Activated naive CD4-positive, alpha-beta T cell treated with anti-CD3 and anti-CD28 coated beads, Interleukin-2, amount 50 U/mL, for 24 hours (primary cell): ENCODE measurements at regions not wholly inside any gene's neighbourhood (a gene's known extent, or its start where the extent isn't known, plus 50 kb on each side); places are given as distances from the start of the nearest gene placed in this dataset.
"Not testable (repeated sequence)": the region's sequence is repeated elsewhere in the genome, so short reads cannot be mapped to it uniquely, and the experiment has no call there.

Source experiments
- H3K27ac Mint-ChIP-seq: one replicate; pipeline ENCODE4 v1.8.0; 2021; ENCODE audit warnings: mild to moderate bottlenecking, mixed read lengths
- H3K27me3 Mint-ChIP-seq: one replicate; pipeline ENCODE4 v1.8.0; 2021; ENCODE audit warnings: mixed read lengths
- H3K36me3 Mint-ChIP-seq: one replicate; pipeline ENCODE4 v1.8.0; 2021; ENCODE audit warnings: mixed read lengths
- H3K4me1 Mint-ChIP-seq: one replicate; pipeline ENCODE4 v1.8.0; 2021; ENCODE audit warnings: mixed read lengths
- H3K4me3 Mint-ChIP-seq: one replicate; pipeline ENCODE4 v1.8.0; 2021; ENCODE audit warnings: mild to moderate bottlenecking, mixed read lengths
- H3K9me3 Mint-ChIP-seq: one replicate; pipeline ENCODE4 v1.8.0; 2021; ENCODE audit warnings: mixed read lengths

DNA sequence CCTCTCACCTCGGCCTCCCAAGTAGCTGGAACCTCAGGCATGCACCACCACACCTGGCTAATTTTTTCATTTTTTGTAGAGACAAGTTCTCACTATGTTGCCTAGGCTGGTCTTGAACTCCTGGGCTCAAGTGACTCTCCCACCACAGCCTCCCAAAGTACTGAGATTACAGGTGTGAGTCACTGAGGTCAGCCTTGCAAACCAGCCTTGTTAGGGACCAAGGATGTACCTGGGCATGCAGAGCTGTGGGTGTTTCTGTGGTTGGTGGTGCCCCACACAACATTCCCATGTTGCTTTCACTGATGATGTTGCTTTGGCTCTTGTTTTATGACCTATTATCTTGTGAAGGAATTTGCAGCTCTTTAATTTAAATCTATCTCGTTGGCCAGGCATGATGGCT, 54.8 kb downstream of the OTUD1 start:
- Mint-ChIP-seq H3K27ac (no peak overlapping the region), H3K9me3 (no peaks in the 10 kb centered on the region), H3K36me3 (no peaks in the 10 kb centered on the region)

DNA sequence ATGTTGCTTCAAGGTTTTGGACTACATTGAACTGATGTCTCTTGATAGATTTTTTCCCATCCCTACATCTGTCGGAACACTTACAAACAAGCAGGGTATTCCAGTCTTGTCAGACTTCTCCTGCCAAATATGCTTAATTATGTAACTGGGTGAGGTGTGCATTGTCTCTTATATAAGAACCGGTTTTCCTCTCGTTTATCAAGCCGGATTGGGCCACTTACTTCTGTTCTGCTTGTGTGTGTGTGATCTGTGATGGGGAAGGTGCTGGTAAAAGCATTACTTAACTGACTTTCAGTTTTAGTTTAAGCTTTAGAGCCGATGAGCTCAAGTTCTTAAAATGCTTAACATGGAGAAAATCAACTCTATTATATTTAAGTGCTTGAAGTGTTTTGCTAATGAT, 57.9 kb downstream of the OTUD1 start:
- Mint-ChIP-seq H3K9me3 (no peaks in the 10 kb centered on the region), H3K4me1 (no peaks in the 10 kb centered on the region), H3K27ac (no peak overlapping the region), H3K4me3 (no peak overlapping the region), H3K27me3 (peaks cover 2% of the 10 kb centered on the region), H3K36me3 (no peaks in the 10 kb centered on the region)

More for the DNA sequence above, 54.8 kb downstream of the OTUD1 start:
- Mint-ChIP-seq H3K4me1 (peaks cover 13% of the 10 kb centered on the region), H3K27me3 (peaks cover 2% of the 10 kb centered on the region), H3K4me3 (no peak overlapping the region)

DNA sequence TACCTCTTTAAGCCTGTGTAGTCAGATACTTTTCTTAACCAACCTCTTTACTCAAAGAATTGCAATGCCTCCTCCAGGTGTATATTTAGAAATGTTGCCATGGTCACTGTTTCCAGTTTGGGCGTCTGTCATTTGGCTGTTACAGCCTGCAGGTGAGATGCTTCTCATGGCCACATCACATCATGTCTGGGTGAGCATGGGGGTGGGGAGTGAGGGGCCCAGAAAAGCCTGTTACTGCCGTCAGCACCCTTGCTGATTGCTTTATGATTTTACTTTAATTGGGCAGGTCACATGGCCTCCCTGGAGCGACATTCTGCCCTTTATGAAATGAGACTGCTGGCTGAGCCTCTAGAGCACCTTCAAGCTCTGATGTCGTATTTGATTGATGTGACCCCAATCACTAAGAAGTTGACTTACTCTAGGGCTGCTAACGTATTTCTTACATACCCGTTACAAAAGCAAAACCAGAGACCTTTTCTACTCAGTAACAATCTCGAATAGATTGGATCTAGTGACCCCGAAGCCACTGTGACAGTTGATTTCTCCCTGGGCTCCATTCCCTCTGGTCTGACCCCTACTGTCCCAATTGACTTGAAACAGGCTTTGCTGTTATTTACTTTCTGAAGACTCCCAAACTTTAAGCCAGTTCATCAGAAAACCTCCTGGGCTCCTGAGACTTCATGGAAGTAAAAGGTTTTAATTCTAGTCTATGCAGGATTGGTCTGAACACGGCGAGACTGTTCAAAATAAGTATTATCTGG, 60.7 kb downstream of the OTUD1 start:
- H3K9me3 Mint-ChIP-seq, result no peaks in the 10 kb centered on the region
- no peaks in the 10 kb centered on the region for H3K4me1 Mint-ChIP-seq
- no peak overlapping the region for H3K27ac Mint-ChIP-seq
- no peak overlapping the region for H3K4me3 Mint-ChIP-seq
- H3K27me3 Mint-ChIP-seq, result no peaks in the 10 kb centered on the region
- H3K36me3 Mint-ChIP-seq, result no peaks in the 10 kb centered on the region

DNA sequence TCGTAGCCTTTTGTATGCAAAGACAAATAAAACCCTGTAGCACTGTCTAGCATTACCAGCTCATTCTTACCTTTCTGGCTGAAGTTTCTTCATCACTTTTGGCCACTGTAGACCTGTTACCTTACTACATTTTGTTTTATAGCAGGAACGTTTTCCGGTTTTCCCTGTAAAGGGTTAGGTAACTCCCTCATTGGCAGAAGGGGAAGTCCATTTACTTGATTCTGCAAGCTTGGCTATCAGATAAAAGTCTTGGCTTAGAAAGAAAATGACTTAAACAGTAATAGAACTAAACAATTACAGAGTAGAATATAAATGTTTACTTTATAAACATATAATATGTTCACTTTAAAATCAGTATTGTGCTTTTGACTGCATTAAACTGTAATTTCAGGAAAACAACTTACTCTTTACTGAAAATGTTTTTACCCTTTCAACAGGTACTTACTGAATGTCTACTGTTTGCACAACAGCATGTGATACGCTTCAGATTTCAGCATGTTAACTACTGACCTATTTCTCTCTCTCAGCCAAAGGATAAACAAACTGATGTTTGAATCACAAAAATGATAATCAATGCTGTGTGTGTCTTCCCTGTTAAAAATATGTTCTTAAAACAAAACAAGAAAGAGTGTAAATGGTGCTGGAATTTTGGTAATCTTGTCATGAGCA, 67.1 kb downstream of the OTUD1 start:
- H3K9me3 Mint-ChIP-seq, result no peaks in the 10 kb centered on the region
- no peaks in the 10 kb centered on the region for H3K4me1 Mint-ChIP-seq
- H3K27ac Mint-ChIP-seq, result no peak overlapping the region
- H3K4me3 Mint-ChIP-seq, result no peak overlapping the region
- H3K36me3 Mint-ChIP-seq, result no peaks in the 10 kb centered on the region
- H3K27me3 Mint-ChIP-seq, result peaks cover 1% of the 10 kb centered on the region

GRCh38 chr10:23512355-23513058, 73.6 kb downstream of the OTUD1 start:
- no peak overlapping the region for H3K27ac Mint-ChIP-seq
- peaks cover 7% of the 10 kb centered on the region for H3K27me3 Mint-ChIP-seq
- no peaks in the 10 kb centered on the region for H3K36me3 Mint-ChIP-seq

GRCh38 chr10:23513621-23514020, 74.7 kb downstream of the OTUD1 start:
- H3K27me3 Mint-ChIP-seq, H3K36me3 Mint-ChIP-seq, H3K4me3 Mint-ChIP-seq, H3K27ac Mint-ChIP-seq, H3K9me3 Mint-ChIP-seq: not testable (repeated sequence)
- H3K4me1 Mint-ChIP-seq, result peaks cover 17% of the 10 kb centered on the region

More at GRCh38 chr10:23512355-23513058, 73.6 kb downstream of the OTUD1 start:
- Mint-ChIP-seq H3K4me1 (peaks cover 15% of the 10 kb centered on the region), H3K4me3 (no peak overlapping the region), H3K9me3 (no peaks in the 10 kb centered on the region)

GRCh38 chr10:23514321-23514720, 75.4 kb downstream of the OTUD1 start:
- peaks cover 7% of the 10 kb centered on the region for H3K27me3 Mint-ChIP-seq
- H3K4me1 Mint-ChIP-seq, result peaks cover 17% of the 10 kb centered on the region
- H3K27ac Mint-ChIP-seq, result no peak overlapping the region
- H3K9me3 Mint-ChIP-seq, result no peaks in the 10 kb centered on the region
- H3K36me3 Mint-ChIP-seq, result no peaks in the 10 kb centered on the region
- H3K4me3 Mint-ChIP-seq, result no peak overlapping the region

GRCh38 chr10:23516530-23516929, 77.7 kb downstream of the OTUD1 start:
- Mint-ChIP-seq H3K9me3 (no peaks in the 10 kb centered on the region), H3K4me3 (no peak overlapping the region), H3K36me3 (no peaks in the 10 kb centered on the region), H3K27ac (no peak overlapping the region), H3K27me3 (peaks cover 5% of the 10 kb centered on the region), H3K4me1 (peaks cover 17% of the 10 kb centered on the region)

DNA sequence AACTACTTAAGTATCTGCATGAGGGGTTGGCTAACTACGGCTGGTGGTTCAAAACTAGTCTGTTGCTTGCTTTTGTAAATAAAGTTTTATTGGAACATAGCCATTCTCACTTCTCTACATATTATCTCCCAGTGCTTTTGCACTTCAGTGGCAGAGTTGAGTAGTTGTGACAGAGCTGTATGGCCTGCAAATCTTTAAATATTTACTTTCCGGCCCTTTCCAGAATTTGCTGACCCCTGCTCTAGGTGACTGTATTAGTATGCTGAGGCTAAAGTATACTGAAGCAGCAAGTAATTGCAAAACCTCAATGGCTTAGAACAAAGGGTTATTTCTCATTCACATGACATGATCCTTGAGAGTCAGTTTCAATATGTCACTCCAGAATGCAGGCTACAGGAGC, 78.3 kb downstream of the OTUD1 start:
- Mint-ChIP-seq H3K27ac (no peak overlapping the region), H3K4me3 (no peak overlapping the region), H3K36me3 (no peaks in the 10 kb centered on the region), H3K4me1 (peaks cover 16% of the 10 kb centered on the region), H3K9me3 (no peaks in the 10 kb centered on the region), H3K27me3 (peaks cover 5% of the 10 kb centered on the region)

- H3K36me3 Mint-ChIP-seq, result no peaks in the 10 kb centered on the region
- H3K27me3 Mint-ChIP-seq, result no peaks in the 10 kb centered on the region
- no peak overlapping the region for H3K27ac Mint-ChIP-seq
- peaks cover 10% of the 10 kb centered on the region for H3K4me1 Mint-ChIP-seq
- no peak overlapping the region for H3K4me3 Mint-ChIP-seq
- H3K9me3 Mint-ChIP-seq, result no peaks in the 10 kb centered on the region
These were observed 82.9 kb downstream of the OTUD1 start for GRCh38 chr10:23521735-23522134.

GRCh38 chr10:23522345-23522744, 83.5 kb downstream of the OTUD1 start:
- H3K9me3 Mint-ChIP-seq, result no peaks in the 10 kb centered on the region
- H3K27ac Mint-ChIP-seq, result no peak overlapping the region
- no peak overlapping the region for H3K4me3 Mint-ChIP-seq
- no peaks in the 10 kb centered on the region for H3K27me3 Mint-ChIP-seq
- no peaks in the 10 kb centered on the region for H3K36me3 Mint-ChIP-seq
- H3K4me1 Mint-ChIP-seq, result peaks cover 8% of the 10 kb centered on the region

GRCh38 chr10:23523251-23523650, 84.4 kb downstream of the OTUD1 start:
- Mint-ChIP-seq H3K27me3 (no peaks in the 10 kb centered on the region), H3K9me3 (no peaks in the 10 kb centered on the region), H3K27ac (no peak overlapping the region), H3K4me1 (peaks cover 7% of the 10 kb centered on the region), H3K36me3 (no peaks in the 10 kb centered on the region), H3K4me3 (no peak overlapping the region)

DNA sequence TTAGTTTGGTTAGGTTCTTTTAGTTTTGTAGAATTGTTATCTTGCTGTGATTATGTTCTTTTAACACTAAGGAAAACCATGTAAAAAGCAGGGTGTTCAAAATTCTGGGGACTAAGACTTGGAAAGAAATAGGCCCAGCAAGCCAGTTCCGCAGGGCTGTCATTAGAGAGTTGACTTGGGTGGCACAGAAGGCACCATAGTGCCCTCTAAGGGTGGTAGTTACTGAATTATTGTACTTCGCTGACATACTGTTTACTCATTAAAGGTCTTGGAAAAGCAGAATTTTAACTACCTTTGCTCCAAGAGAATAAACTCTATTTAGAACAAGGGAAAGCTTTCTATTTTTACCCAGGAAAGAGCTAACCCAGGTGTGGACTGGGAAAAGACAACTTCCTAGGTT, 86.5 kb downstream of the OTUD1 start:
- Mint-ChIP-seq H3K4me1 (peaks cover 12% of the 10 kb centered on the region), H3K27ac (peak overlapping the region; percentile 43), H3K27me3 (no peaks in the 10 kb centered on the region), H3K4me3 (no peak overlapping the region), H3K9me3 (no peaks in the 10 kb centered on the region), H3K36me3 (no peaks in the 10 kb centered on the region)

DNA sequence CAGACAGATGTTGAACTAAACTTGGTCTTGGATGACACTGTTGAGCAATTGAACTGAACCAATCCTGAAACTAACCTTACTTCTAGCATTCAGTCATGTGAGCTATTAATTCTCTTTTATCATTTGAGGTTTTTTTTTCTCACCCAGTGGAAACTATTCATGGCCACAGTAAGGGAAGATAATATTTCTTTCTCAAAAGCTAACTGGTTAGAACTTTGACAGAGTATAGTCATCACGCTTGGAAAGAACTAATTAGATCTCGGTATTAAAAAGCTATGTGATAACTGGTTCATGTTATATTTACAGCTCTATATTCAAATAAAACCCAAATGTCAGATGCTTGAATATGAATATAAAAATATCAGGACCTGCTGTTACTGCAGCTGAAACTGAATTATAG, 89.5 kb downstream of the OTUD1 start:
- Mint-ChIP-seq H3K36me3 (no peaks in the 10 kb centered on the region), H3K4me3 (no peak overlapping the region), H3K27ac (no peak overlapping the region), H3K4me1 (peaks cover 17% of the 10 kb centered on the region), H3K9me3 (no peaks in the 10 kb centered on the region), H3K27me3 (no peaks in the 10 kb centered on the region)

DNA sequence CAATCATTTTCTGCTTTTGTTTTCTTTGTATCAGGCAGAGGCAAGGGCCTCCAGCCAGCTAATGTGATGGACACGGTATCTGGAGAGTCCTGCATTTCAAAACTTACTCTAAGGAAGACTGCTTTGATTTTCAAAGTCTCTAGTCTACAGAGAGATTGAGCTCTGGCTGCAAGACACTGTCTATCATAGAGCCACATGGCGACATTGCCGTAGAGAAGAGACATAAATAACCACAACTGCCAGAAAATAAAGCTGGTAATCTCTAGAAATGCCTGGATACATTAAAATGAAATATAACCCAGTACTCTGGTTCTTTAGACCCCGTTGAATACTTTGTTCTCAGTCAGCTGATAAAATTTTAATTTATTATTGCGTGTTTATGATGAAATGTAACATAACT, 90.8 kb downstream of the OTUD1 start:
- Mint-ChIP-seq H3K36me3 (no peaks in the 10 kb centered on the region), H3K9me3 (no peaks in the 10 kb centered on the region), H3K4me1 (peaks cover 24% of the 10 kb centered on the region), H3K27ac (no peak overlapping the region), H3K4me3 (no peak overlapping the region), H3K27me3 (no peaks in the 10 kb centered on the region)

- H3K36me3 Mint-ChIP-seq, result no peaks in the 10 kb centered on the region
- H3K4me1 Mint-ChIP-seq, result peaks cover 27% of the 10 kb centered on the region
These were observed 91.2 kb downstream of the OTUD1 start for GRCh38 chr10:23530079-23530478.

More at GRCh38 chr10:23530079-23530478, 91.2 kb downstream of the OTUD1 start:
- no peaks in the 10 kb centered on the region for H3K9me3 Mint-ChIP-seq
- no peaks in the 10 kb centered on the region for H3K27me3 Mint-ChIP-seq
- no peak overlapping the region for H3K27ac Mint-ChIP-seq
- no peak overlapping the region for H3K4me3 Mint-ChIP-seq
